PC-3 (cell line): ENCODE measurements at regions not wholly inside any gene's neighbourhood (a gene's known extent, or its start where the extent isn't known, plus 50 kb on each side); places are given as distances from the start of the nearest gene placed in this dataset.

ENCODE experiments used
- CTCF ChIP-seq: fragments of 300-600 bp; sonication (generic); conservative IDR thresholded peaks from 2 replicates; pipeline ENCODE4 v1.5.1; 2017; ENCODE audit warnings: antibody characterized with exemption, low read depth, mild to moderate bottlenecking, low read length
- EZH2 ChIP-seq: fragments of 300-600 bp; sonication (generic); IDR thresholded peaks from one replicate; pipeline ENCODE4 v1.6.1; 2017; ENCODE audit warnings: antibody characterized with exemption, mild to moderate bottlenecking, low read length; ENCODE audit not compliant: unreplicated experiment

- TF ChIP-seq CTCF (no peak), EZH2 (no peak)
Measured at GRCh38 chr4:118587116-118587831, 97.9 kb upstream of the METTL14 start.
